ENCODE measurements at regions not wholly inside any gene's neighbourhood (a gene's known extent, or its start where the extent isn't known, plus 50 kb on each side); places are given as distances from the start of the nearest gene placed in this dataset.
A peak's percentile ranks its signal among the peaks of the same experiment; 100 is the strongest.
"Not testable (repeated sequence)": the region's sequence is repeated elsewhere in the genome, so short reads cannot be mapped to it uniquely, and the experiment has no call there.

- no peak for ATAC-seq
These were observed 90.5 kb upstream of the SIRPG start for GRCh38 chr20:1747953-1748577.

- not testable (repeated sequence) for ATAC-seq
These were observed 84.5 kb upstream of the SIRPG start for GRCh38 chr20:1742049-1742434.

GRCh38 chr20:1741309-1742048, 83.9 kb upstream of the SIRPG start:
- ATAC-seq: no peak

- no peak for ATAC-seq
These were observed 79.6 kb upstream of the SIRPG start for GRCh38 chr20:1737134-1737533.

- ATAC-seq: no peak
These were observed 78.0 kb upstream of the SIRPG start for GRCh38 chr20:1735417-1736089.

GRCh38 chr20:1734269-1734858, 76.8 kb upstream of the SIRPG start:
- peak; percentile 54 for ATAC-seq

- not testable (repeated sequence) for ATAC-seq
These were observed 74.3 kb upstream of the SIRPG start for GRCh38 chr20:1731828-1732375.

- not testable (repeated sequence) for ATAC-seq
These were observed 73.6 kb upstream of the SIRPG start for GRCh38 chr20:1730981-1731711.

- not testable (repeated sequence) for ATAC-seq
These were observed 69.7 kb upstream of the SIRPG start for GRCh38 chr20:1727303-1727702.

GRCh38 chr20:1724901-1725300, 67.3 kb upstream of the SIRPG start:
- no peak for ATAC-seq

GRCh38 chr20:1722513-1723050, 65.0 kb upstream of the SIRPG start:
- ATAC-seq: no peak

- ATAC-seq: no peak
These were observed 64.3 kb upstream of the SIRPG start for GRCh38 chr20:1721687-1722512.

- no peak for ATAC-seq
These were observed 63.4 kb upstream of the SIRPG start for GRCh38 chr20:1720845-1721475.

- no peak for ATAC-seq
These were observed 62.6 kb upstream of the SIRPG start for GRCh38 chr20:1720226-1720625.

- ATAC-seq: peak; percentile 98
These were observed 61.2 kb upstream of the SIRPG start for GRCh38 chr20:1718604-1719384.

- ATAC-seq: no peak
These were observed 55.4 kb upstream of the SIRPG start for GRCh38 chr20:1712634-1713624.

- peak; percentile 18 for ATAC-seq
These were observed 54.4 kb upstream of the SIRPG start for GRCh38 chr20:1711826-1712601.

GRCh38 chr20:1711266-1711665, 53.7 kb upstream of the SIRPG start:
- no peak for ATAC-seq
